Tibial nerve (tissue), 3 donors: ENCODE measurements at regions not wholly inside any gene's neighbourhood (a gene's known extent, or its start where the extent isn't known, plus 50 kb on each side); places are given as distances from the start of the nearest gene placed in this dataset.

Source experiments
- CTCF ChIP-seq, 5 experiments: fragments of 200-600 bp in 3 of 5; fragments of 450-650 bp in 2 of 5; sonication (generic) in 3 of 5; IDR thresholded peaks; one replicate each; pipeline ENCODE4 v1.5.1; 2016 to 2019; ENCODE audit warnings: antibody characterized with exemption in 5 of 5, mild to moderate bottlenecking in 3 of 5, moderate library complexity in 2 of 5
- POLR2A ChIP-seq, 2 donors: fragments of 450-650 bp; IDR thresholded peaks; one replicate each; pipeline ENCODE4 v1.6.1; 2017; ENCODE audit warnings: antibody characterized with exemption in 2 of 2, mild to moderate bottlenecking in 2 of 2, moderate library complexity in 2 of 2

- TF ChIP-seq CTCF (IDR thresholded peaks at IDR 0.05), result no peak
- TF ChIP-seq POLR2A (IDR thresholded peaks at IDR 0.05), result no peak
Observed at GRCh38 chr13:47159853-47160550, 263.1 kb upstream of the HTR2A start.
